Type B pancreatic cell (in vitro differentiated cells): ENCODE measurements at regions not wholly inside any gene's neighbourhood (a gene's known extent, or its start where the extent isn't known, plus 50 kb on each side); places are given as distances from the start of the nearest gene placed in this dataset.

Experiments used
- DNase-seq: peaks from one replicate; pipeline ENCODE4 v3.0.0; 2021; ENCODE audit warnings: mixed read lengths; ENCODE audit not compliant: unreplicated experiment; ENCODE audit errors: extremely low spot score
- H3K27ac Mint-ChIP-seq: 2 replicates; pipeline ENCODE4 v1.8.0; 2021; ENCODE audit warnings: mild to moderate bottlenecking, mixed read lengths
- H3K27me3 Mint-ChIP-seq: 2 replicates; pipeline ENCODE4 v1.8.0; 2021; ENCODE audit warnings: mixed read lengths
- H3K36me3 Mint-ChIP-seq: 2 replicates; pipeline ENCODE4 v1.8.0; 2021; ENCODE audit warnings: mixed read lengths
- H3K4me1 Mint-ChIP-seq: one replicate; pipeline ENCODE4 v1.8.0; 2021; ENCODE audit warnings: mixed read lengths; ENCODE audit not compliant: unreplicated experiment
- H3K4me3 Mint-ChIP-seq: 2 replicates; pipeline ENCODE4 v1.8.0; 2021; ENCODE audit warnings: mild to moderate bottlenecking, mixed read lengths
- H3K9me3 Mint-ChIP-seq: 2 replicates; pipeline ENCODE4 v1.8.0; 2021; ENCODE audit warnings: mixed read lengths
- CTCF ChIP-seq: fragments of 200-600 bp; sonication (generic); conservative IDR thresholded peaks from 2 replicates; pipeline ENCODE4 v1.5.0; 2021; ENCODE audit warnings: antibody characterized with exemption, mild to moderate bottlenecking

GRCh38 chr1:195345149-195345548, 1263.1 kb downstream of the KCNT2 start:
- no peaks in the 10 kb centered on the region for H3K4me1 Mint-ChIP-seq
- no peaks in the 10 kb centered on the region for H3K9me3 Mint-ChIP-seq
- no peaks in the 10 kb centered on the region for H3K36me3 Mint-ChIP-seq
- no peak overlapping the region for H3K4me3 Mint-ChIP-seq
- no peaks in the 10 kb centered on the region for H3K27me3 Mint-ChIP-seq
- TF ChIP-seq CTCF = peak; percentile 60
- no peak for DNase-seq
- no peak overlapping the region for H3K27ac Mint-ChIP-seq

- H3K27ac Mint-ChIP-seq = no peak overlapping the region
- no peaks in the 10 kb centered on the region for H3K36me3 Mint-ChIP-seq
- no peaks in the 10 kb centered on the region for H3K9me3 Mint-ChIP-seq
- no peak for DNase-seq
- no peak for TF ChIP-seq CTCF
- no peaks in the 10 kb centered on the region for H3K27me3 Mint-ChIP-seq
- H3K4me1 Mint-ChIP-seq = no peaks in the 10 kb centered on the region
- no peak overlapping the region for H3K4me3 Mint-ChIP-seq
These were observed 1270.6 kb downstream of the KCNT2 start for GRCh38 chr1:195337646-195338045.

GRCh38 chr1:195336812-195337211, 1271.4 kb downstream of the KCNT2 start:
- no peaks in the 10 kb centered on the region for H3K4me1 Mint-ChIP-seq
- H3K27me3 Mint-ChIP-seq = no peaks in the 10 kb centered on the region
- H3K9me3 Mint-ChIP-seq = no peaks in the 10 kb centered on the region
- no peak overlapping the region for H3K27ac Mint-ChIP-seq
- no peak for DNase-seq
- TF ChIP-seq CTCF = no peak
- H3K4me3 Mint-ChIP-seq = no peak overlapping the region
- H3K36me3 Mint-ChIP-seq = no peaks in the 10 kb centered on the region

- no peaks in the 10 kb centered on the region for H3K9me3 Mint-ChIP-seq
- H3K4me3 Mint-ChIP-seq = no peak overlapping the region
- no peaks in the 10 kb centered on the region for H3K4me1 Mint-ChIP-seq
- no peak for DNase-seq
- H3K27ac Mint-ChIP-seq = no peak overlapping the region
- TF ChIP-seq CTCF = no peak
- H3K36me3 Mint-ChIP-seq = no peaks in the 10 kb centered on the region
- no peaks in the 10 kb centered on the region for H3K27me3 Mint-ChIP-seq
These were observed 1272.7 kb downstream of the KCNT2 start for GRCh38 chr1:195335541-195335940.

- Mint-ChIP-seq H3K4me3 (no peak overlapping the region), H3K36me3 (no peaks in the 10 kb centered on the region), H3K27me3 (no peaks in the 10 kb centered on the region), H3K4me1 (peaks cover 8% of the 10 kb centered on the region), H3K9me3 (no peaks in the 10 kb centered on the region), H3K27ac (no peak overlapping the region)
- no peak for TF ChIP-seq CTCF
- DNase-seq = no peak
These were observed 1276.1 kb downstream of the KCNT2 start for GRCh38 chr1:195332102-195332501.

GRCh38 chr1:195328681-195329080, 1279.6 kb downstream of the KCNT2 start:
- no peak for TF ChIP-seq CTCF
- DNase-seq = no peak
- Mint-ChIP-seq H3K27ac (no peak overlapping the region), H3K4me1 (peaks cover 8% of the 10 kb centered on the region), H3K36me3 (no peaks in the 10 kb centered on the region), H3K9me3 (no peaks in the 10 kb centered on the region), H3K4me3 (no peak overlapping the region), H3K27me3 (no peaks in the 10 kb centered on the region)
